ENCODE measurements at regions not wholly inside any gene's neighbourhood (a gene's known extent, or its start where the extent isn't known, plus 50 kb on each side); places are given as distances from the start of the nearest gene placed in this dataset.

GRCh38 chr2:5937321-5937720 lies 245.1 kb downstream of the SOX11 start:
- Histone ChIP-seq H4K5ac (ENCODE audit: insufficient read length, low read depth, low read length) (no peak overlapping the region), H3K4me3 (ENCODE audit: extremely low read depth in 1 of 4, insufficient read depth in 2 of 4, low read depth in 3 of 4, low read length in 4 of 4) (no peak overlapping the region), H2AFZ (ENCODE audit: low read length) (peak overlapping the region; percentile 15; the same call in 1 of the 2 replicates), H2BK120ac (replicated peaks; ENCODE audit: low read depth, low read length) (no peak overlapping the region), H3K23ac (ENCODE audit: insufficient read length) (no peak overlapping the region), H2BK5ac (ENCODE audit: low read depth, low read length) (no peak overlapping the region), H3K27me3 (replicated peaks in 1 of 4; ENCODE audit: control insufficient read depth in 3 of 4, extremely low read depth in 1 of 4, insufficient read depth in 3 of 4, low read length in 3 of 4) (no peaks in the 10 kb centered on the region; a peak in 1 of 7 replicates), H3K9me3 (ENCODE audit: insufficient read depth in 2 of 2, low read depth in 1 of 2, low read length in 1 of 2) (no peaks in the 10 kb centered on the region), H3K4me1 (replicated peaks in 1 of 4; ENCODE audit: control insufficient read depth in 3 of 4, insufficient read depth in 4 of 4, low read length in 3 of 4) (peaks cover 0 to 8% (median 4%) of the 10 kb centered on the region in 4 experiments; a peak in 5 of 7 replicates), H3K79me2 (ENCODE audit: control insufficient read depth in 1 of 2, insufficient read depth in 2 of 2, low read length in 2 of 2) (no peaks in the 10 kb centered on the region), H3K14ac (ENCODE audit: insufficient read length) (no peak overlapping the region), H3K4me2 (ENCODE audit: insufficient read depth in 1 of 2, low read depth in 2 of 2, low read length in 2 of 2) (no peak overlapping the region), H2BK15ac (ENCODE audit: low read length) (no peak overlapping the region), H2BK20ac (ENCODE audit: low read length) (no peak overlapping the region), H2AK5ac (ENCODE audit: low read depth, low read length) (no peak overlapping the region), H3K36me3 (ENCODE audit: control insufficient read depth in 2 of 4, insufficient read depth in 4 of 4, low read length in 3 of 4) (no peaks in the 10 kb centered on the region), H2BK12ac (ENCODE audit: low read depth, low read length) (no peak overlapping the region), H3K27ac (ENCODE audit: low read depth, low read length) (no peak overlapping the region), H3K4ac (replicated peaks; ENCODE audit: insufficient read length, low read depth, low read length) (no peak overlapping the region), H3K18ac (ENCODE audit: extremely low read depth, low read length) (0 out of 2 replicates have a peak overlapping the region, but pooled peaks have one; percentile 24), H3K23me2 (ENCODE audit: low read depth, low read length) (no peaks in the 10 kb centered on the region), H3K79me1 (ENCODE audit: low read depth, low read length) (no peaks in the 10 kb centered on the region), H4K91ac (replicated peaks; ENCODE audit: insufficient read length, low read length) (no peak overlapping the region), H3K56ac (replicated peaks; ENCODE audit: insufficient read length, low read depth, low read length) (no peak overlapping the region), H4K20me1 (replicated peaks in 1 of 2; ENCODE audit: control insufficient read depth in 1 of 2, insufficient read depth in 2 of 2, low read length in 2 of 2) (no peaks in the 10 kb centered on the region), H3K9ac (replicated peaks in 1 of 4; ENCODE audit: extremely low read depth in 1 of 4, low read depth in 3 of 4, low read length in 3 of 4) (no peak overlapping the region), H4K8ac (ENCODE audit: extremely low read depth, insufficient read depth, low read length) (no peak overlapping the region)
- DNase-seq (ENCODE audit: low read depth in 1 of 2, low spot score in 2 of 2) (no peak), FAIRE-seq (no peak)
- WGBS, 2 experiments (ENCODE audit: extremely low coverage in 1 of 2, insufficient coverage in 1 of 2, insufficient read length in 1 of 2, insufficient replicate concordance in 2 of 2, low coverage in 1 of 2, low lambda C conversion rate in 2 of 2, missing lambda C conversion rate in 1 of 2): 96% methylated on average over 4 of the region's 4 CpGs; no CpG with 5 or more reads in 1 of the 2 experiments
- TF ChIP-seq POLR2A (IDR thresholded peaks at IDR 0.05; ENCODE audit: control extremely low read depth in 1 of 2, low read depth in 2 of 2, low read length in 2 of 2) (no peak), ATF2 (IDR thresholded peaks at IDR 0.05; ENCODE audit: low read length) (no peak), RXRA (IDR thresholded peaks at IDR 0.05; ENCODE audit: insufficient read depth, low read depth, low read length) (no peak), RNF2 (IDR thresholded peaks at IDR 0.05; ENCODE audit: borderline replicate concordance, low read depth, low read length, missing control alignments, poor library complexity, severe bottlenecking) (no peak), SRF (IDR thresholded peaks at IDR 0.05; ENCODE audit: low read depth, low read length) (no peak)
- ChIA-PET POLR2A (ENCODE audit: partially characterized antibody) (no interaction called here), CTCF (ENCODE audit: partially characterized antibody) (interaction anchor here (1.2 to 5.0 kb wide), 4 partner anchors 9 to 22 kb away, joined by 3 to 27 read pairs (median 4); no protein-coding TSS in a partner anchor)

Measured in H1 (cell line).